ENCODE measurements at regions not wholly inside any gene's neighbourhood (a gene's known extent, or its start where the extent isn't known, plus 50 kb on each side); places are given as distances from the start of the nearest gene placed in this dataset.

- in situ Hi-C loops (cut with HindIII; ENCODE audit: low pct_unique_long_range_greater_than_20kb, low sequenced_read_pairs), result no loop called here
- no peak for DNase-seq (ENCODE audit: low read depth, low spot score)
Observed at GRCh38 chr1:163406772-163407171, 85.0 kb downstream of the NUF2 start.

- DNase-seq (ENCODE audit: low read depth, low spot score), result no peak
- in situ Hi-C loops (cut with HindIII; ENCODE audit: low pct_unique_long_range_greater_than_20kb, low sequenced_read_pairs), result no loop called here
Observed at GRCh38 chr1:163408262-163408661, 86.5 kb downstream of the NUF2 start.

- peak; percentile 69 for DNase-seq (ENCODE audit: low read depth, low spot score)
- in situ Hi-C loops (cut with HindIII; ENCODE audit: low pct_unique_long_range_greater_than_20kb, low sequenced_read_pairs), result no loop called here
Observed at GRCh38 chr1:163410073-163410999, 88.6 kb downstream of the NUF2 start.

GRCh38 chr1:163412221-163412620 lies 90.5 kb downstream of the NUF2 start:
- in situ Hi-C loops (cut with HindIII; ENCODE audit: low pct_unique_long_range_greater_than_20kb, low sequenced_read_pairs), result no loop called here

GRCh38 chr1:163414778-163415177 lies 93.0 kb downstream of the NUF2 start:
- DNase-seq (ENCODE audit: low read depth, low spot score), result no peak
- in situ Hi-C loops (cut with HindIII; ENCODE audit: low pct_unique_long_range_greater_than_20kb, low sequenced_read_pairs), result no loop called here

More at GRCh38 chr1:163412221-163412620, 90.5 kb downstream of the NUF2 start:
- DNase-seq (ENCODE audit: low read depth, low spot score), result no peak

GRCh38 chr1:163421701-163422100 lies 99.9 kb downstream of the NUF2 start:
- in situ Hi-C loops (cut with HindIII; ENCODE audit: low pct_unique_long_range_greater_than_20kb, low sequenced_read_pairs), result no loop called here
- DNase-seq (ENCODE audit: low read depth, low spot score), result no peak

GRCh38 chr1:163422738-163423404 lies 101.1 kb downstream of the NUF2 start:
- in situ Hi-C loops (cut with HindIII; ENCODE audit: low pct_unique_long_range_greater_than_20kb, low sequenced_read_pairs), result no loop called here
- DNase-seq (ENCODE audit: low read depth, low spot score), result no peak

GRCh38 chr1:163426505-163427251 lies 104.9 kb downstream of the NUF2 start:
- no peak for DNase-seq (ENCODE audit: low read depth, low spot score)
- in situ Hi-C loops (cut with HindIII; ENCODE audit: low pct_unique_long_range_greater_than_20kb, low sequenced_read_pairs), result no loop called here

GRCh38 chr1:163427279-163427678 lies 105.5 kb downstream of the NUF2 start:
- DNase-seq (ENCODE audit: low read depth, low spot score), result no peak
- in situ Hi-C loops (cut with HindIII; ENCODE audit: low pct_unique_long_range_greater_than_20kb, low sequenced_read_pairs), result no loop called here

GRCh38 chr1:163436140-163436812 lies 114.5 kb downstream of the NUF2 start:
- DNase-seq (ENCODE audit: low read depth, low spot score), result no peak
- in situ Hi-C loops (cut with HindIII; ENCODE audit: low pct_unique_long_range_greater_than_20kb, low sequenced_read_pairs), result no loop called here

GRCh38 chr1:163439471-163439870 lies 117.7 kb downstream of the NUF2 start:
- no peak for DNase-seq (ENCODE audit: low read depth, low spot score)
- in situ Hi-C loops (cut with HindIII; ENCODE audit: low pct_unique_long_range_greater_than_20kb, low sequenced_read_pairs), result no loop called here

- in situ Hi-C loops (cut with HindIII; ENCODE audit: low pct_unique_long_range_greater_than_20kb, low sequenced_read_pairs), result no loop called here
- no peak for DNase-seq (ENCODE audit: low read depth, low spot score)
Observed at GRCh38 chr1:163440090-163440489, 118.3 kb downstream of the NUF2 start.

GRCh38 chr1:163442231-163442879 lies 120.6 kb downstream of the NUF2 start:
- in situ Hi-C loops (cut with HindIII; ENCODE audit: low pct_unique_long_range_greater_than_20kb, low sequenced_read_pairs), result no loop called here
- no peak for DNase-seq (ENCODE audit: low read depth, low spot score)

- in situ Hi-C loops (cut with HindIII; ENCODE audit: low pct_unique_long_range_greater_than_20kb, low sequenced_read_pairs), result no loop called here
- no peak for DNase-seq (ENCODE audit: low read depth, low spot score)
Observed at GRCh38 chr1:163442895-163443294, 121.1 kb downstream of the NUF2 start.

GRCh38 chr1:163443863-163444262 lies 122.1 kb downstream of the NUF2 start:
- DNase-seq (ENCODE audit: low read depth, low spot score), result no peak
- in situ Hi-C loops (cut with HindIII; ENCODE audit: low pct_unique_long_range_greater_than_20kb, low sequenced_read_pairs), result no loop called here

GRCh38 chr1:163444665-163445064 lies 122.9 kb downstream of the NUF2 start:
- in situ Hi-C loops (cut with HindIII; ENCODE audit: low pct_unique_long_range_greater_than_20kb, low sequenced_read_pairs), result no loop called here
- no peak for DNase-seq (ENCODE audit: low read depth, low spot score)

GRCh38 chr1:163450986-163451385 lies 129.2 kb downstream of the NUF2 start:
- in situ Hi-C loops (cut with HindIII; ENCODE audit: low pct_unique_long_range_greater_than_20kb, low sequenced_read_pairs), result no loop called here
- DNase-seq (ENCODE audit: low read depth, low spot score), result no peak
